Gastroesophageal sphincter (tissue), 3 donors: ENCODE measurements at regions not wholly inside any gene's neighbourhood (a gene's known extent, or its start where the extent isn't known, plus 50 kb on each side); places are given as distances from the start of the nearest gene placed in this dataset.
"Not testable (repeated sequence)": the region's sequence is repeated elsewhere in the genome, so short reads cannot be mapped to it uniquely, and the experiment has no call there.

Experiments
- CTCF ChIP-seq, 4 experiments: fragments of 200-600 bp in 2 of 4; fragments of 450-650 bp in 2 of 4; sonication (generic) in 1 of 4; IDR thresholded peaks; one replicate each; pipeline ENCODE4 v1.5.1; 2017 to 2019; ENCODE audit warnings: antibody characterized with exemption in 4 of 4, mild to moderate bottlenecking in 2 of 4, moderate library complexity in 2 of 4
- EP300 ChIP-seq: sonication (generic); formaldehyde crosslinking; IDR thresholded peaks from one replicate; pipeline ENCODE4 v1.6.1; 2017; ENCODE audit warnings: antibody characterized with exemption, mild to moderate bottlenecking
- POLR2A ChIP-seq, 2 donors: fragments of 450-650 bp; IDR thresholded peaks; one replicate each; pipeline ENCODE4 v1.6.1; 2017; ENCODE audit warnings: antibody characterized with exemption in 2 of 2, mild to moderate bottlenecking in 2 of 2, moderate library complexity in 1 of 2

GRCh38 chr3:20967485-20967884 lies 781.5 kb upstream of the SGO1 start:
- TF ChIP-seq POLR2A (IDR thresholded peaks at IDR 0.05); CTCF (IDR thresholded peaks at IDR 0.05); EP300: not testable (repeated sequence)
